ENCODE measurements at regions not wholly inside any gene's neighbourhood (a gene's known extent, or its start where the extent isn't known, plus 50 kb on each side); places are given as distances from the start of the nearest gene placed in this dataset.

DNA sequence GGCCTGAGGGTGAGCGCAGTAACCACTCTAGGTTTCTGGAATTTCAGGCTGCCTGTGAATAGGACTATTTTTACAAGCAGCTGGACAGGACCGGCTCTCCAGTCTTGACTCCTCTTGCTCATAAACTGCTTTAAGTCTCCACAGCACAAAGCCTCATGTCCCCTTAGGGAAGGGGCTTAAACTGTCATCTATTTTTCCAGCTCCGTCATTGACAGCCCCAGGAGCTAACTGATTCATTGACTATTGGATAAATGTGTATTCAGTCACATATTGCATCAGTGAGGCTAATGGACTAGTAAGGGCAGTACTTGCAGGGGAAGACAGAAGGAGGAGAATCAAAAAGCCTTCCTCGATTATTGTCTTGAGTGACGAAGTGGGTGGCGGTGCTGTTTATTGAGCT lies 719.4 kb upstream of the ADAMTS16 start:
- intact Hi-C loops (cut with micrococcal nuclease) = no loop called here
- no peak for DNase-seq
- ChIA-PET CTCF (interaction anchor here (0.6 to 0.7 kb wide), 2 partner anchors 263 to 436 kb away, joined by 3 read pairs; no protein-coding TSS in a partner anchor), POLR2A (no interaction called here)
- no peaks in the 10 kb centered on the region for H3K27me3 Mint-ChIP-seq
- peaks cover 8% of the 10 kb centered on the region for H3K9me3 Mint-ChIP-seq
- no peaks in the 10 kb centered on the region for H3K36me3 Mint-ChIP-seq (ENCODE audit: low read depth)
- no peak overlapping the region for H3K4me3 Mint-ChIP-seq
- H3K4me1 Mint-ChIP-seq (ENCODE audit: low read depth) = no peaks in the 10 kb centered on the region
- TF ChIP-seq CTCF (IDR thresholded peaks at IDR 0.05) = no peak
- H3K27ac Mint-ChIP-seq = no peak overlapping the region
- no peak for ATAC-seq

- DNase-seq (no peak), ATAC-seq (no peak)
- no peak for TF ChIP-seq CTCF (IDR thresholded peaks at IDR 0.05)
- no peaks in the 10 kb centered on the region for H3K4me1 Mint-ChIP-seq (ENCODE audit: low read depth)
- H3K27me3 Mint-ChIP-seq = no peaks in the 10 kb centered on the region
- H3K4me3 Mint-ChIP-seq = no peak overlapping the region
- peaks cover 8% of the 10 kb centered on the region for H3K9me3 Mint-ChIP-seq
- H3K27ac Mint-ChIP-seq = no peak overlapping the region
- ChIA-PET CTCF (no interaction called here), POLR2A (no interaction called here)
- H3K36me3 Mint-ChIP-seq (ENCODE audit: low read depth) = no peaks in the 10 kb centered on the region
- intact Hi-C loops (cut with micrococcal nuclease) = no loop called here
Measured at GRCh38 chr5:4422247-4422646, 717.9 kb upstream of the ADAMTS16 start.

DNA sequence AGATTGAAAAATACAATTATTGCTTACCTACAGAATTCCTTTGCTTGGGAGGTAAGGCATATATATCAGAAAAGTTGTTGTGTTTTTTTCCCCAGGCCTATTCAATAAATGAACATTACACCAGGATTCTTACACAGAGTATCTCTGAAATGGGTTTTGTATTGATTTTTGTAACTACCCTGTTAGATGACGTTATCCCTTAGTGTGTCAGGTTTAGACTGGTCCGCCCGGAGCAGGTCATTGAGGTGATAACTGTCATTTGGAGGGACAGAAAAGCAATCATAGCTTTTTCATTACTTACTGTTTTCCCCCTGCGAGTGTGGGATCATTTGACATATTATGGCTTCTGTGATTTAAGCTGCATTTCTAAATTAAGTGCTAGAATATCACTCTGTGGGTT lies 715.2 kb upstream of the ADAMTS16 start:
- ATAC-seq (no peak), DNase-seq (no peak)
- CTCF ChIA-PET = no interaction called here
- POLR2A ChIA-PET = no interaction called here
- intact Hi-C loops (cut with micrococcal nuclease) = no loop called here
- Mint-ChIP-seq H3K4me3 (no peak overlapping the region), H3K36me3 (ENCODE audit: low read depth) (no peaks in the 10 kb centered on the region), H3K9me3 (peaks cover 10% of the 10 kb centered on the region), H3K27me3 (no peaks in the 10 kb centered on the region), H3K4me1 (ENCODE audit: low read depth) (no peaks in the 10 kb centered on the region), H3K27ac (no peak overlapping the region)
- no peak for TF ChIP-seq CTCF (IDR thresholded peaks at IDR 0.05)

- peaks cover 18% of the 10 kb centered on the region for H3K9me3 Mint-ChIP-seq
- no peaks in the 10 kb centered on the region for H3K36me3 Mint-ChIP-seq (ENCODE audit: low read depth)
- ChIA-PET CTCF (no interaction called here), POLR2A (no interaction called here)
- TF ChIP-seq CTCF (IDR thresholded peaks at IDR 0.05) = no peak
- no peak overlapping the region for H3K4me3 Mint-ChIP-seq
- ATAC-seq = no peak
- no peaks in the 10 kb centered on the region for H3K27me3 Mint-ChIP-seq
- no peak overlapping the region for H3K27ac Mint-ChIP-seq
- intact Hi-C loops (cut with micrococcal nuclease) = no loop called here
- no peak for DNase-seq
- no peaks in the 10 kb centered on the region for H3K4me1 Mint-ChIP-seq (ENCODE audit: low read depth)
Measured at GRCh38 chr5:4440536-4440935, 699.6 kb upstream of the ADAMTS16 start.

DNA sequence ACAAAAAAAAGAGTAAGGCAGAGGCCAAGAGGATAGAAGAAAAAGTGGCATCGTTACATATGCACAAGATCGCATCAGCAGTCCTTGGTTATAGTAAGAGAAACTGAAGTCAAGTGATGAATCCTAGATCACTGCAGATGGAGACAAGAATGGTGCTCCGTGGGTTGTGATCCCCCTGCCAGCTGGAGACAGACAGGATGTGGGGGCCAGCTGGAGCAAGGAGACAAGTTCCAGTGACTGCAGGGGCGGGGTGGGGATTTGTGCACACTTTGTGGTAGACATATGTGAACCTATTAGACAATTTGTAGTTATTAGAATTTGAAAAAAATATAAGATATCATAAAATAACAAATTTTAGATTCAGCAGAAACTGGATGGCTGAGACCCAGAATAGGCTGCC lies 697.9 kb upstream of the ADAMTS16 start:
- Mint-ChIP-seq H3K4me3 (no peak overlapping the region), H3K27me3 (no peaks in the 10 kb centered on the region), H3K4me1 (ENCODE audit: low read depth) (no peaks in the 10 kb centered on the region), H3K27ac (no peak overlapping the region), H3K36me3 (ENCODE audit: low read depth) (no peaks in the 10 kb centered on the region), H3K9me3 (peaks cover 26% of the 10 kb centered on the region)
- CTCF ChIA-PET = no interaction called here
- DNase-seq (no peak), ATAC-seq (no peak)
- intact Hi-C loops (cut with micrococcal nuclease) = no loop called here
- no peak for TF ChIP-seq CTCF (IDR thresholded peaks at IDR 0.05)
- POLR2A ChIA-PET = no interaction called here
